BLaER1 (cell line): ENCODE measurements at regions not wholly inside any gene's neighbourhood (a gene's known extent, or its start where the extent isn't known, plus 50 kb on each side); places are given as distances from the start of the nearest gene placed in this dataset.

Source experiments
- H3K27ac ChIP-seq: shearing (Covaris generic); formaldehyde crosslinking; 2 replicates; pipeline ENCODE4 v1.8.1; 2022
- H3K27me3 ChIP-seq: shearing (Covaris generic); formaldehyde crosslinking; 2 replicates; pipeline ENCODE4 v1.8.1; 2022
- H3K36me3 ChIP-seq: shearing (Covaris generic); formaldehyde crosslinking; 2 replicates; pipeline ENCODE4 v1.8.1; 2022
- H3K4me1 ChIP-seq: shearing (Covaris generic); formaldehyde crosslinking; 2 replicates; pipeline ENCODE4 v1.8.1; 2022
- H3K4me2 ChIP-seq: shearing (Covaris generic); formaldehyde crosslinking; 2 replicates; pipeline ENCODE4 v1.8.1; 2022
- H3K4me3 ChIP-seq: shearing (Covaris generic); formaldehyde crosslinking; 2 replicates; pipeline ENCODE4 v1.8.1; 2022
- H3K9ac ChIP-seq: shearing (Covaris generic); formaldehyde crosslinking; 2 replicates; pipeline ENCODE4 v1.8.1; 2022
- H3K9me3 ChIP-seq: shearing (Covaris generic); formaldehyde crosslinking; 2 replicates; pipeline ENCODE4 v1.8.1; 2022
- H4K20me1 ChIP-seq: shearing (Covaris generic); formaldehyde crosslinking; 2 replicates; pipeline ENCODE4 v1.8.1; 2022
- Cebpa-rat ChIP-seq: shearing (Covaris generic); IDR thresholded peaks from 2 replicates; pipeline ENCODE4 v1.8.1; 2022

DNA sequence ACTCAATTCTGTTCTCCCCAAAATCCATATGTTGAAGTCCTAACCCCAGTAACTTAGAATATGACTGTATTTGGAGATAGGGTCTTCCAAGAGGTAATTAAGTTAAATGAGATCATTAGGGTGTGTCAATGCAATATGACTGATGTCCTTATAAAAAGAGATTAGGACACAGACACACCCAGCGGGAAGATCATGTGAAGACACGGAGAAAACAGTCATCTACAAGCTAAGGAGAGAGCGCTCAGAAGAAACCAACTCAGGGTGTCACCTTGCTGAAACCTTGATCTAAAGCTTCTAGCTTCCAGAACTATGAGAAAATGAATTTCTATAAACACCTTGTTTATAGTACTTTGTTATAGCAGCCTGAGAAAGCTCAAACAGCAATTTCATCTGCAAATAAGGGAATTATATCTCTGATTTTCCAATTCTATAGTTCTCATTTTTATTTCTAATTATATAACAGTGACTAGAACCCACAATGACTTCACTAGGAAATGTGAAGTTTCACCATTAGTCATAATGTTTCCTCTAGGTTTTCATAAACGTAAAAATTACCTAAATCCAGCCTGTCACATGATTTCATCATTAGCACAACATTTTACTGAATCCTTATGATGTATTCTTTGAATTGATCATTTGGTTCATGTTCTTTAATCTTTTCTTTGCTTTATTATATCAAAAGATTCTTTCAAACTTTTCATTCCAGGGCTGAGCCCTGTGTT lies 459.1 kb upstream of the MDFIC2 start:
- no peaks in the 10 kb centered on the region for H3K27me3 ChIP-seq
- H3K27ac ChIP-seq: no peak overlapping the region
- H3K4me2 ChIP-seq: no peak overlapping the region
- no peak overlapping the region for H3K4me3 ChIP-seq
- H3K9ac ChIP-seq: no peak overlapping the region
- no peaks in the 10 kb centered on the region for H3K9me3 ChIP-seq
- no peak for TF ChIP-seq Cebpa-rat
- H3K4me1 ChIP-seq: no peaks in the 10 kb centered on the region
- H3K36me3 ChIP-seq: no peaks in the 10 kb centered on the region
- no peaks in the 10 kb centered on the region for H4K20me1 ChIP-seq

DNA sequence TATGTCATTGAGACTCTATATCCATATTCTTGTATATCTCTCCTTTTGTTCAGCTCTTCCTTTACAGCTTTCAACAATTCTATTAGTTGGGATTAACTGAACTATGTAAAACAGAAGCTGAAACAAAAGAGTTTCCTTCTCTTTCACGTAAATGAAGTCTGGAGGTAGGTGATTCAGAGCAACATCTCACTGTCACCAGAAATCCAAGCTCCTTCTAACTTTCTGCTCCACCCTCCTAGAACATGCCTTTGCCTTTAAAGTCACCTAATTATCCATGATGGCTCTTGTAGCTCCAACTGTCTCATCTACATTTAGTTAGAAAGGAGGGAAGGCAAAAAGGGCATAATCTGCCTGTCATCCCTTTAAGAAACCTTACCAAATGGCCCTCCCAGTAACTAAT lies 458.2 kb upstream of the MDFIC2 start:
- Histone ChIP-seq H3K36me3 (no peaks in the 10 kb centered on the region), H3K9ac (no peak overlapping the region), H3K9me3 (no peaks in the 10 kb centered on the region), H4K20me1 (no peaks in the 10 kb centered on the region), H3K4me3 (no peak overlapping the region), H3K27ac (no peak overlapping the region), H3K27me3 (no peaks in the 10 kb centered on the region), H3K4me2 (no peak overlapping the region), H3K4me1 (no peaks in the 10 kb centered on the region)
- TF ChIP-seq Cebpa-rat: no peak

DNA sequence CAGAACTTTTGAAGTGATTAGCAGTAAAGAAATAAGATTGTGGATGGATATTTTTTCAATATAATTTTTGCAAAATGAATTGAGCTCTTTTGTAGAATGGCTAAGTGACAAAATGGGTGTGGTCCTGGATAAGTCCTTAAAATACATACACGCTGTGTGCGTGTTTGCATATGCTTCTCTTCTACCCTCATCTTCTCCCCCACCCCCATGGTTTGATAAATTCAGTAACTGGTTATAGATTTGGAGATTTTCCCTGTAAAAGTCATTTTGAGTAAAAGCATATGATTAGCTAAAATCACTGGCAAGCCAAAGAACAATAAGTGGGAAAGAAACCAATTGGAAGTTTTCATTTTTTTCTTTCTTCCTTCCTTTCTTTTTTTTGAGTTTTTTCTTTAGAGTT lies 453.9 kb upstream of the MDFIC2 start:
- Histone ChIP-seq H3K4me2 (no peak overlapping the region), H3K4me1 (no peaks in the 10 kb centered on the region), H3K4me3 (no peak overlapping the region), H3K27me3 (no peaks in the 10 kb centered on the region), H4K20me1 (no peaks in the 10 kb centered on the region), H3K27ac (no peak overlapping the region), H3K36me3 (no peaks in the 10 kb centered on the region), H3K9me3 (no peaks in the 10 kb centered on the region), H3K9ac (no peak overlapping the region)
- no peak for TF ChIP-seq Cebpa-rat

DNA sequence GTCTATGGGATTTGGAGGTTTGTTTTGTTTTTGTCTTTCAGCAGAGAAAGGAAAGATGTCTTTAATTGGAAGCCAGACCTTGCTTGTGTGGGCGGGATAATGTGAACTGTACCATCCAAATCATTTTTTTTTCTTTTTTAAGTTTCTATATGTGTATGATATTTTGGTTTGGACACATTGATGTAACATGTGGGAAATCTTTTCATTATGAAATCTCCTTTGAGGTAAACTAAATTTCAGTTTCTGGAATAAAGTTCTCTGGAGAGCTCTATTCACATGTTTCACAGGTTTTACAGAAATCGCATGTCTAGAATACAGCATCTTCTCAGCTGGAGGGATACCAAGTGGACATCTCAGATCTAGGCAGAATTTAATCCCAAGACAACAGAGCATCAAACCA lies 451.5 kb upstream of the MDFIC2 start:
- H3K9me3 ChIP-seq: no peaks in the 10 kb centered on the region
- H3K4me3 ChIP-seq: no peak overlapping the region
- no peak overlapping the region for H3K4me2 ChIP-seq
- H3K27ac ChIP-seq: no peak overlapping the region
- H4K20me1 ChIP-seq: no peaks in the 10 kb centered on the region
- H3K4me1 ChIP-seq: no peaks in the 10 kb centered on the region
- no peaks in the 10 kb centered on the region for H3K36me3 ChIP-seq
- H3K27me3 ChIP-seq: no peaks in the 10 kb centered on the region
- H3K9ac ChIP-seq: no peak overlapping the region
- TF ChIP-seq Cebpa-rat: no peak

DNA sequence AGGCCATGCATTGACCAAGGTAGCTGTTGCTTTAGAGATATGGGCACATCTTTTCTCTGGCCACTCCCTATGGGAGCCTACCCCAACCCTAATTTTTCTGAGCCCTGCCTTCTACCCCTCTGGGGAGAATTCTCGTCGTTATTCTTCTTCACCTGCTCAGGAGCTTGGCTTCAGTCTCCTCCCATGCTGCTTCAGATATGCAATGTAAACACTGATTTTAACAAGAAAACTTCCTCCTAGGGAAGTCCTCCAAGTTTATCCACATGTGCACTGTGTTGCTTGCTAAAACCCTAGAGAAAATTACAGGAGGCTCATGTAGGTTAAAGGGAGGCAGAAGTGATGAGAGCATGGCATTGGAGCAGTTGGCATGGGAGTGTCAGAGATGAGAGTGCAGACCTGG lies 445.2 kb upstream of the MDFIC2 start:
- H3K4me2 ChIP-seq: no peak overlapping the region
- H3K9ac ChIP-seq: no peak overlapping the region
- H3K27ac ChIP-seq: no peak overlapping the region
- no peaks in the 10 kb centered on the region for H3K36me3 ChIP-seq
- no peak for TF ChIP-seq Cebpa-rat
- H3K9me3 ChIP-seq: no peaks in the 10 kb centered on the region
- H3K4me1 ChIP-seq: no peaks in the 10 kb centered on the region
- no peak overlapping the region for H3K4me3 ChIP-seq
- H4K20me1 ChIP-seq: no peaks in the 10 kb centered on the region
- no peaks in the 10 kb centered on the region for H3K27me3 ChIP-seq

DNA sequence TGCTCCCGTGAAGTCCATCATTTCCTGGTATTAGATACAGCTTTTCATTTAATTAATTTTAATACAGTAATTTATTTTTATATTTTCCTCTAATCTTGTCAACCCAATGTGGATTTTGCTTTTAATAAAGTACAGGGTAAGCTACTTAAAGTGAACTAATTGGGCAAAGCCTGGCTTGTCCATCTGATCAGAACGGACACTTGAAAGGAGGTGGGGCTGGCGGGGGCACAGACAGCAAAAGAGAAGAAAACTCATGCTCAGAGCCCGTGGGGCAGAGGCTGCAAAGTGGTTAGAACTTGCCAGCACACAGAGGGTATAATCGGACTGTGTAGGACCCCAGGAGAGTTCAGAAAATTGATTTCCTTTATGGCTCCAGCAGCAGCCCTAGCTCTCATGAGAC lies 443.1 kb upstream of the MDFIC2 start:
- Histone ChIP-seq H3K27ac (no peak overlapping the region), H3K9me3 (no peaks in the 10 kb centered on the region), H3K4me1 (no peaks in the 10 kb centered on the region), H3K4me3 (no peak overlapping the region), H3K36me3 (no peaks in the 10 kb centered on the region), H3K27me3 (no peaks in the 10 kb centered on the region), H4K20me1 (no peaks in the 10 kb centered on the region), H3K9ac (no peak overlapping the region), H3K4me2 (no peak overlapping the region)
- no peak for TF ChIP-seq Cebpa-rat

DNA sequence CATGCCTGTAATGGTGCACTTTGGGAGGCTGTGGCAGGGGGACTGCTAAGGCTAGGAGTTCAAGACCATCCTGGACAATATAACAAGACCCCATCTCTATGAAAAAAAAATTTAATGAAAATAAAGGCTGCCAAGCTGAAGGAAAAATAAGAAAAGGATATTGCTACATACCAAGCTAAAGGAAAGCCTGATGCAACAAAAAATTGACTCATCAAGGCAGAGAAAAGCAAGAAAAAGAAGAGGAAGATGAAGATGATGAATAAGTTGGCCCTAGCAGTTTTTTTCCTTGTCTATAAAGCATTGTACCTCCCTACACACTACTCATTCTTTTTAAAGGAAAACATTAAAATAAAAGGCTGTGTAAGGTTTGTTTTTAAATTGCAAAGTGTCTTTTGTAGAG lies 441.9 kb upstream of the MDFIC2 start:
- H4K20me1 ChIP-seq: no peaks in the 10 kb centered on the region
- no peaks in the 10 kb centered on the region for H3K4me1 ChIP-seq
- no peak overlapping the region for H3K4me3 ChIP-seq
- no peak overlapping the region for H3K9ac ChIP-seq
- no peaks in the 10 kb centered on the region for H3K36me3 ChIP-seq
- no peaks in the 10 kb centered on the region for H3K9me3 ChIP-seq
- H3K4me2 ChIP-seq: no peak overlapping the region
- no peaks in the 10 kb centered on the region for H3K27me3 ChIP-seq
- no peak overlapping the region for H3K27ac ChIP-seq
- no peak for TF ChIP-seq Cebpa-rat

DNA sequence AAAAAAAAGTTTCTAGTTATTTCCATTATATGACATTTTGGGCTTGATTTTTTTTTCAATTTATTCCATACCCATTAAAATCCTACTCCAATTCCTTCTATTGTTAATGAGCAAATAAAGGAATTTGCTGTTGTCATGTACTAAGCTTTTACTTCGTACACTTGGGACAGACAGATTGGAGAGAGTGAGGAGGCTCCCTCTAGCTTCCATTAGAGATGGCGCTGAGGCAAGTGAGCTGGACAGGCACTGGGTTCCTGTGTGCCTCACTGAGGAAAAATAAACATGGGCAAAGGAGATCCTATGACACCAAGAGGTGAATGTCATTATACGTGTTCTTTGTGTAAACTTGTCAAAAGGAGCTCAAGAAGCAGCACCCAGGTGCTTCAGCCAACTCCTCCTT lies 441.1 kb upstream of the MDFIC2 start:
- H3K36me3 ChIP-seq: no peaks in the 10 kb centered on the region
- no peak overlapping the region for H3K27ac ChIP-seq
- H3K9me3 ChIP-seq: no peaks in the 10 kb centered on the region
- H4K20me1 ChIP-seq: no peaks in the 10 kb centered on the region
- no peak for TF ChIP-seq Cebpa-rat
- H3K27me3 ChIP-seq: no peaks in the 10 kb centered on the region
- no peak overlapping the region for H3K9ac ChIP-seq
- H3K4me2 ChIP-seq: no peak overlapping the region
- H3K4me1 ChIP-seq: no peaks in the 10 kb centered on the region
- H3K4me3 ChIP-seq: no peak overlapping the region

DNA sequence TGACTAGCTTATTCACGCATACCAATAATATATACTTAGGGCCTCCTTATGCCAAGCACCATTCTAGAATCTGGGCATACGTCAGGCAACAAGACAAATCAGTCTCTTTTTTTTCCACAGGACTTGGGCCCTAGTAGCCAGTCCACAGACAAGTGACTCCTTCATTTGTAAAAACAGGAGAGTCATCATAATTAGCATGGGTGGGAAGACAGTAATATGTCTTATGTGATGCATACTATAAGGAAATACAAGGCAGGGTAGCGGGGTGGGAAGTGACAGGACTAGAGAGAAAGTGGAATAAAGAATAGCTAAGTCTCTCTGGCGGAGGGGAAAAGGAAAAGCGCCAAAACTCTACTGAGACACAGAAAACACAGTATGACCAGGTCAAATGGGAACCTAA lies 439.6 kb upstream of the MDFIC2 start:
- no peak overlapping the region for H3K9ac ChIP-seq
- no peak for TF ChIP-seq Cebpa-rat
- H3K4me2 ChIP-seq: no peak overlapping the region
- no peaks in the 10 kb centered on the region for H4K20me1 ChIP-seq
- H3K36me3 ChIP-seq: no peaks in the 10 kb centered on the region
- H3K4me1 ChIP-seq: no peaks in the 10 kb centered on the region
- no peaks in the 10 kb centered on the region for H3K9me3 ChIP-seq
- no peak overlapping the region for H3K27ac ChIP-seq
- H3K27me3 ChIP-seq: no peaks in the 10 kb centered on the region
- no peak overlapping the region for H3K4me3 ChIP-seq

DNA sequence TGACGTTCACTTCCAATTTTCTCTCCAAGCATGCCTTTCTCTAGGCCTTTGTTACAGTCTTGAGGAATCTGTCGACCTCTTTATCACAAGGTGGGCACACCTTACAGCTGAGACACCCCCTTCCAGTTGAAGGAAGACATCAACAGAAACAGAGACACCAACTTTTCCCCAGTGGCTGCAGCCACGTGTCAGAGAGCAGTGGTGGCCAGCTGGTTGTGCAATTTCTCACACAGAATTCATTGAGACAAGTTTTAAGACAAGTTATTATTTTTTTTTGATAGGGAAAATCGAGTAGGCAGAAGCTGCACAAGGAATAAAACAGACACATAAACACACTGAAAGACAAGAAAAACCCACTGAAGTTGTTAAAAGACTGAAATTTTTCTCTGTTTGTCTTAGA lies 436.7 kb upstream of the MDFIC2 start:
- no peak overlapping the region for H3K27ac ChIP-seq
- TF ChIP-seq Cebpa-rat: no peak
- no peaks in the 10 kb centered on the region for H3K9me3 ChIP-seq
- no peaks in the 10 kb centered on the region for H3K27me3 ChIP-seq
- H3K9ac ChIP-seq: no peak overlapping the region
- no peak overlapping the region for H3K4me3 ChIP-seq
- no peaks in the 10 kb centered on the region for H3K36me3 ChIP-seq
- H4K20me1 ChIP-seq: no peaks in the 10 kb centered on the region
- no peaks in the 10 kb centered on the region for H3K4me1 ChIP-seq
- no peak overlapping the region for H3K4me2 ChIP-seq

DNA sequence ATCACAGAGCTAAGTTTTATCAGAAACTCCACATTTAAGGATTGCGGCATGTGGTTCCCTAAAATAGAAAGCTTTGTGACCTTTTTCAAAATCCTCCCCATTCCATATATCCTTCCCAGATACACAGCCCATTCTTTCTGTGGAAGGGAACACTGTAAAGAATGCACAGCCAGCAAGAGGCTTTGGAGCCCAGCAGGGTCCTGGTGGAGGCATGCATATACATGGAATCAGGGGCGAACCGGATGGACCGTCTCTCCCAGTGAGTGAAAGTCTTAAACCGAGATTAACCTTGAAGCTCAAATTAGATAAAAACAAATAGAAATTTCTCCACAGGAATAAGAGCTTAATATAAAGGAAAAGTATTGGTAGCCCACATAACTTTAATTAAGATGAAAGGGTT lies 436.2 kb upstream of the MDFIC2 start:
- Histone ChIP-seq H3K9ac (no peak overlapping the region), H4K20me1 (no peaks in the 10 kb centered on the region), H3K9me3 (no peaks in the 10 kb centered on the region), H3K4me1 (no peaks in the 10 kb centered on the region), H3K4me2 (no peak overlapping the region), H3K27me3 (no peaks in the 10 kb centered on the region), H3K4me3 (no peak overlapping the region), H3K36me3 (no peaks in the 10 kb centered on the region), H3K27ac (no peak overlapping the region)
- TF ChIP-seq Cebpa-rat: no peak
